ENCODE measurements at regions not wholly inside any gene's neighbourhood (a gene's known extent, or its start where the extent isn't known, plus 50 kb on each side); places are given as distances from the start of the nearest gene placed in this dataset.

- TF ChIP-seq POLR2A (IDR thresholded peaks at IDR 0.05) = no peak
- TF ChIP-seq, protein P1, sequence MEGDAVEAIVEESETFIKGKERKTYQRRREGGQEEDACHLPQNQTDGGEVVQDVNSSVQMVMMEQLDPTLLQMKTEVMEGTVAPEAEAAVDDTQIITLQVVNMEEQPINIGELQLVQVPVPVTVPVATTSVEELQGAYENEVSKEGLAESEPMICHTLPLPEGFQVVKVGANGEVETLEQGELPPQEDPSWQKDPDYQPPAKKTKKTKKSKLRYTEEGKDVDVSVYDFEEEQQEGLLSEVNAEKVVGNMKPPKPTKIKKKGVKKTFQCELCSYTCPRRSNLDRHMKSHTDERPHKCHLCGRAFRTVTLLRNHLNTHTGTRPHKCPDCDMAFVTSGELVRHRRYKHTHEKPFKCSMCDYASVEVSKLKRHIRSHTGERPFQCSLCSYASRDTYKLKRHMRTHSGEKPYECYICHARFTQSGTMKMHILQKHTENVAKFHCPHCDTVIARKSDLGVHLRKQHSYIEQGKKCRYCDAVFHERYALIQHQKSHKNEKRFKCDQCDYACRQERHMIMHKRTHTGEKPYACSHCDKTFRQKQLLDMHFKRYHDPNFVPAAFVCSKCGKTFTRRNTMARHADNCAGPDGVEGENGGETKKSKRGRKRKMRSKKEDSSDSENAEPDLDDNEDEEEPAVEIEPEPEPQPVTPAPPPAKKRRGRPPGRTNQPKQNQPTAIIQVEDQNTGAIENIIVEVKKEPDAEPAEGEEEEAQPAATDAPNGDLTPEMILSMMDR (IDR thresholded peaks at IDR 0.05) = no peak
Observed at GRCh38 chr9:109616571-109617120, 118.5 kb upstream of the PTPN3 start.
